Suppressor macrophage treated with lipopolysaccharide for 1 hour (primary cell): ENCODE measurements at regions not wholly inside any gene's neighbourhood (a gene's known extent, or its start where the extent isn't known, plus 50 kb on each side); places are given as distances from the start of the nearest gene placed in this dataset.
"Not testable (repeated sequence)": the region's sequence is repeated elsewhere in the genome, so short reads cannot be mapped to it uniquely, and the experiment has no call there.

Source experiments
- DNase-seq, 3 donors: peaks; one replicate each; pipeline ENCODE4 v3.0.0-alpha.2; 2020 to 2022

GRCh38 chr1:206312274-206312665, 108.9 kb downstream of the SRGAP2 start:
- not testable (repeated sequence) for DNase-seq

- DNase-seq = not testable (repeated sequence)
Observed at GRCh38 chr1:206314951-206315636, 111.8 kb downstream of the SRGAP2 start.

GRCh38 chr1:206316901-206317300, 113.6 kb downstream of the SRGAP2 start:
- DNase-seq = not testable (repeated sequence)

GRCh38 chr1:206317878-206318514, 114.7 kb downstream of the SRGAP2 start:
- DNase-seq = not testable (repeated sequence)

- not testable (repeated sequence) for DNase-seq
Observed at GRCh38 chr1:206320227-206320626, 116.9 kb downstream of the SRGAP2 start.

- peak; percentile 1 to 21 (median 1) for DNase-seq
Observed at GRCh38 chr1:206326159-206326939, 123.0 kb downstream of the SRGAP2 start.

- DNase-seq = not testable (repeated sequence)
Observed at GRCh38 chr1:206331597-206331996, 128.3 kb downstream of the SRGAP2 start.

GRCh38 chr1:206333316-206333715, 130.0 kb downstream of the SRGAP2 start:
- DNase-seq = not testable (repeated sequence)

GRCh38 chr1:206333897-206334296, 130.6 kb downstream of the SRGAP2 start:
- DNase-seq = not testable (repeated sequence)

GRCh38 chr1:206334481-206334880, 131.1 kb downstream of the SRGAP2 start:
- not testable (repeated sequence) for DNase-seq

GRCh38 chr1:206335162-206335561, 131.8 kb downstream of the SRGAP2 start:
- not testable (repeated sequence) for DNase-seq

GRCh38 chr1:206335875-206336846, 132.8 kb downstream of the SRGAP2 start:
- DNase-seq = not testable (repeated sequence)

- DNase-seq = not testable (repeated sequence)
Observed at GRCh38 chr1:206337024-206337423, 133.3 kb upstream of the IKBKE start.

- not testable (repeated sequence) for DNase-seq
Observed at GRCh38 chr1:206350493-206351275, 119.6 kb upstream of the IKBKE start.

GRCh38 chr1:206351276-206352052, 118.8 kb upstream of the IKBKE start:
- DNase-seq = not testable (repeated sequence)

GRCh38 chr1:206356310-206356709, 114.0 kb upstream of the IKBKE start:
- DNase-seq = peak; percentile 50 to 76 (median 57)

GRCh38 chr1:206357962-206358361, 112.3 kb upstream of the IKBKE start:
- DNase-seq = not testable (repeated sequence)

- not testable (repeated sequence) for DNase-seq
Observed at GRCh38 chr1:206358771-206359170, 111.5 kb upstream of the IKBKE start.

GRCh38 chr1:206359377-206359776, 110.9 kb upstream of the IKBKE start:
- not testable (repeated sequence) for DNase-seq

- not testable (repeated sequence) for DNase-seq
Observed at GRCh38 chr1:206361978-206362543, 108.2 kb upstream of the IKBKE start.
